GM12801 (cell line): ENCODE measurements at regions not wholly inside any gene's neighbourhood (a gene's known extent, or its start where the extent isn't known, plus 50 kb on each side); places are given as distances from the start of the nearest gene placed in this dataset.

Experiments
- CTCF ChIP-seq: IDR thresholded peaks from one replicate; pipeline ENCODE4 v1.5.1; 2011; ENCODE audit warnings: control low read depth; ENCODE audit not compliant: insufficient read length; ENCODE audit errors: extremely low read depth

DNA sequence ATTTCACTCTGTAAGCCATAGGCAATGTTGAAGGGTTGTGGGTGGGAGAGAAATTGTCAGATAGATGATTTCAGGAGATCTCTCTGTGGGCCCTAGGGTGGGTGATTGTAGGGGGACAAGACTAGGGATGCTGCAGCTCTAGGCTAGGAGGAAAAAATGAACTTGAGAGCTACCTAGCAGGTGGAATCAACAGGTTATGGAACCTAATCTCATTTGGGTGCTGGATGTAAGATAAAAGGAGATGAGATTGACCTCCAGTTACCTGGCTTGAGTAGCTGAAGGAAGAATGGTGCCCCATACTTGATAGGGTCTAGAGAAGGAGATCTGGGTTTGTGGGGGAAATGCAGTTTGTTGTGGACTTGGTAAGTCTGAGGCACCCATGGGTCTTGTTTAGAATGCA, 396.5 kb downstream of the RRAGC start:
- no peak for TF ChIP-seq CTCF

DNA sequence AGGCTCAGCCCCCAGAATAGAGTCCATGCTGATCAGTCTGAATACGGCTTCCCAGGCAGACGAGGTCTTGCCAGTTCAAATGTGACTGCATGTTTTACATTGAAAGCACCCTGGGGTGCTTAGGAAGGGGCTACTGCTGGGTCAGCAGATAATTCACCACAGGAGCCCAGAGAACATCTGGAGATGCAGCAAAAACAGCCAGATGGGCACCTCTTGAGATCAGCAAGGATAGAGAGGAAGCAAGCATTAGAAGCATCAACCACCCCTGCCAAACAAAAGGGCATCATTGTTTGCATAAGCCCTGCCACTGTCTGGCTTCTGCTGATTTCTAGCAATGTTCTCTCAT, 403.1 kb downstream of the RRAGC start:
- no peak for TF ChIP-seq CTCF

- TF ChIP-seq CTCF = no peak
These were observed 403.6 kb downstream of the RRAGC start for GRCh38 chr1:38455829-38456530.

DNA sequence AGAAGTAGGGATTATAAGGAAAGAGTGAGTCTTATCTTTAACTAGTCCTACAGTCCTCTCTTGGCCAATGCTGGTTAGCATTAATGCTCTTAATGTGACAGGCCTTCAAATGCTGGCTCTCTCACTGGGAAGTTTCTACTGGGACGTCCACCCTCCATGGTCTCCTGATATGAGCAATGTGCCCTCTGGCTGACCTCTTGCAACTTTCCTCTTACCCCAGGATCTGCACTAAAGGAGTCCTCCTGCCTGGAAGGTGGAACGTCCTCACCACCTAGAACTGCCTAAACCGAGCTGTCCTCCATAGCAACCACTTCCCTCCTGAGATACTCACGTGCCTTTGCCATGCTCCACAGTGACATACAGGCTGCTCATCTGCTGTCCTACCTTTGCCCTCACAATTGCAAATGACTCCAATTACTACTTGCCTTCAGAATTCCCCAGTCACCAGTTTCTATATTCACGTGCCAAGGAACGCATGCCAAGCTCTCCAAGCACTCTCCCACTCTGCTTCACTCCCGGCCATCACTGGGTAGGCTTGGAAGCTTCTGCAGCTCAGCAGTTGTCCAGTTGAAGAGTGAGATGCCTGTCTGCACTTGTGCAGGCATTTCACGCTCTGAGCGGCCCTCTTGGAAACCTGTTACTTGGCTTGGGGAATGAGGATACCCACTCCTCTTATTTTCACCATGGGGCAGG, 404.7 kb downstream of the RRAGC start:
- no peak for TF ChIP-seq CTCF

- no peak for TF ChIP-seq CTCF
These were observed 405.3 kb downstream of the RRAGC start for GRCh38 chr1:38454236-38454635.

GRCh38 chr1:38452246-38452645, 405.7 kb upstream of the POU3F1 start:
- no peak for TF ChIP-seq CTCF

- TF ChIP-seq CTCF = no peak
These were observed 405.0 kb upstream of the POU3F1 start for GRCh38 chr1:38451541-38451993.
